ENCODE measurements at regions not wholly inside any gene's neighbourhood (a gene's known extent, or its start where the extent isn't known, plus 50 kb on each side); places are given as distances from the start of the nearest gene placed in this dataset.

GRCh38 chr3:34001990-34002389 lies 203.6 kb downstream of the PDCD6IP start:
- FAIRE-seq (no peak), DNase-seq (ENCODE audit: insufficient read length, low spot score) (no peak)
- TF ChIP-seq POU2F2 (IDR thresholded peaks at IDR 0.05; ENCODE audit: low read depth, low read length): no peak
- TF ChIP-seq POLR2AphosphoS5 (IDR thresholded peaks at IDR 0.05; ENCODE audit: low read depth, low read length): no peak
- no peak for TF ChIP-seq POLR2A (IDR thresholded peaks at IDR 0.05; ENCODE audit: low read depth, low read length)
- no peak for TF ChIP-seq PAX5 (IDR thresholded peaks at IDR 0.05; ENCODE audit: insufficient read depth, low read length, severe bottlenecking)
- no peak for TF ChIP-seq SPI1 (IDR thresholded peaks at IDR 0.05; ENCODE audit: low read depth, low read length)
- TF ChIP-seq TAF1 (IDR thresholded peaks at IDR 0.05; ENCODE audit: low read depth, low read length): no peak

GRCh38 chr3:34002569-34003100 lies 204.2 kb downstream of the PDCD6IP start:
- FAIRE-seq: no peak
- TF ChIP-seq POU2F2 (IDR thresholded peaks at IDR 0.05; ENCODE audit: low read depth, low read length) (no peak), POLR2A (IDR thresholded peaks at IDR 0.05; ENCODE audit: low read depth, low read length) (no peak), SPI1 (IDR thresholded peaks at IDR 0.05; ENCODE audit: low read depth, low read length) (no peak), POLR2AphosphoS5 (IDR thresholded peaks at IDR 0.05; ENCODE audit: low read depth, low read length) (no peak), TAF1 (IDR thresholded peaks at IDR 0.05; ENCODE audit: low read depth, low read length) (no peak), PAX5 (IDR thresholded peaks at IDR 0.05; ENCODE audit: insufficient read depth, low read length, severe bottlenecking) (no peak)
- no peak for DNase-seq (ENCODE audit: insufficient read length, low spot score)

GRCh38 chr3:34005886-34006285 lies 207.5 kb downstream of the PDCD6IP start:
- TF ChIP-seq TAF1 (IDR thresholded peaks at IDR 0.05; ENCODE audit: low read depth, low read length) (no peak), PAX5 (IDR thresholded peaks at IDR 0.05; ENCODE audit: insufficient read depth, low read length, severe bottlenecking) (no peak), SPI1 (IDR thresholded peaks at IDR 0.05; ENCODE audit: low read depth, low read length) (no peak), POLR2AphosphoS5 (IDR thresholded peaks at IDR 0.05; ENCODE audit: low read depth, low read length) (no peak), POU2F2 (IDR thresholded peaks at IDR 0.05; ENCODE audit: low read depth, low read length) (no peak)
- FAIRE-seq (no peak), DNase-seq (ENCODE audit: insufficient read length, low spot score) (no peak)

- TF ChIP-seq PAX5 (IDR thresholded peaks at IDR 0.05; ENCODE audit: insufficient read depth, low read length, severe bottlenecking) (no peak), SPI1 (IDR thresholded peaks at IDR 0.05; ENCODE audit: low read depth, low read length) (no peak), POU2F2 (IDR thresholded peaks at IDR 0.05; ENCODE audit: low read depth, low read length) (no peak), POLR2A (IDR thresholded peaks at IDR 0.05; ENCODE audit: low read depth, low read length) (no peak), TAF1 (IDR thresholded peaks at IDR 0.05; ENCODE audit: low read depth, low read length) (no peak), POLR2AphosphoS5 (IDR thresholded peaks at IDR 0.05; ENCODE audit: low read depth, low read length) (no peak)
- FAIRE-seq (no peak), DNase-seq (ENCODE audit: insufficient read length, low spot score) (no peak)
Measured at GRCh38 chr3:34008191-34008590, 209.8 kb downstream of the PDCD6IP start.

GRCh38 chr3:34008836-34009809 lies 210.7 kb downstream of the PDCD6IP start:
- no peak for FAIRE-seq
- DNase-seq (ENCODE audit: insufficient read length, low spot score): no peak

GRCh38 chr3:34011171-34012101 lies 213.0 kb downstream of the PDCD6IP start:
- FAIRE-seq: no peak
- no peak for DNase-seq (ENCODE audit: insufficient read length, low spot score)
- TF ChIP-seq PAX5 (IDR thresholded peaks at IDR 0.05; ENCODE audit: insufficient read depth, low read length, severe bottlenecking): no peak
- no peak for TF ChIP-seq TAF1 (IDR thresholded peaks at IDR 0.05; ENCODE audit: low read depth, low read length)
- TF ChIP-seq SPI1 (IDR thresholded peaks at IDR 0.05; ENCODE audit: low read depth, low read length): no peak
- TF ChIP-seq POLR2A (IDR thresholded peaks at IDR 0.05; ENCODE audit: low read depth, low read length): no peak
- no peak for TF ChIP-seq POU2F2 (IDR thresholded peaks at IDR 0.05; ENCODE audit: low read depth, low read length)
- TF ChIP-seq POLR2AphosphoS5 (IDR thresholded peaks at IDR 0.05; ENCODE audit: low read depth, low read length): no peak

More at GRCh38 chr3:34008836-34009809, 210.7 kb downstream of the PDCD6IP start:
- TF ChIP-seq POLR2A (IDR thresholded peaks at IDR 0.05; ENCODE audit: low read depth, low read length) (no peak), TAF1 (IDR thresholded peaks at IDR 0.05; ENCODE audit: low read depth, low read length) (no peak), SPI1 (IDR thresholded peaks at IDR 0.05; ENCODE audit: low read depth, low read length) (no peak), PAX5 (IDR thresholded peaks at IDR 0.05; ENCODE audit: insufficient read depth, low read length, severe bottlenecking) (no peak), POLR2AphosphoS5 (IDR thresholded peaks at IDR 0.05; ENCODE audit: low read depth, low read length) (no peak), POU2F2 (IDR thresholded peaks at IDR 0.05; ENCODE audit: low read depth, low read length) (no peak)

- no peak for FAIRE-seq
- TF ChIP-seq POU2F2 (IDR thresholded peaks at IDR 0.05; ENCODE audit: low read depth, low read length) (no peak), POLR2A (IDR thresholded peaks at IDR 0.05; ENCODE audit: low read depth, low read length) (no peak), TAF1 (IDR thresholded peaks at IDR 0.05; ENCODE audit: low read depth, low read length) (no peak), POLR2AphosphoS5 (IDR thresholded peaks at IDR 0.05; ENCODE audit: low read depth, low read length) (no peak), PAX5 (IDR thresholded peaks at IDR 0.05; ENCODE audit: insufficient read depth, low read length, severe bottlenecking) (no peak), SPI1 (IDR thresholded peaks at IDR 0.05; ENCODE audit: low read depth, low read length) (no peak)
- no peak for DNase-seq (ENCODE audit: insufficient read length, low spot score)
Measured at GRCh38 chr3:34012102-34012461, 213.7 kb downstream of the PDCD6IP start.

GRCh38 chr3:34013818-34014570 lies 215.6 kb downstream of the PDCD6IP start:
- no peak for FAIRE-seq
- no peak for DNase-seq (ENCODE audit: insufficient read length, low spot score)

More at GRCh38 chr3:34013818-34014570, 215.6 kb downstream of the PDCD6IP start:
- TF ChIP-seq SPI1 (IDR thresholded peaks at IDR 0.05; ENCODE audit: low read depth, low read length) (no peak), TAF1 (IDR thresholded peaks at IDR 0.05; ENCODE audit: low read depth, low read length) (no peak), POLR2AphosphoS5 (IDR thresholded peaks at IDR 0.05; ENCODE audit: low read depth, low read length) (no peak), POU2F2 (IDR thresholded peaks at IDR 0.05; ENCODE audit: low read depth, low read length) (no peak), POLR2A (IDR thresholded peaks at IDR 0.05; ENCODE audit: low read depth, low read length) (no peak), PAX5 (IDR thresholded peaks at IDR 0.05; ENCODE audit: insufficient read depth, low read length, severe bottlenecking) (no peak)
